ENCODE measurements at regions not wholly inside any gene's neighbourhood (a gene's known extent, or its start where the extent isn't known, plus 50 kb on each side); places are given as distances from the start of the nearest gene placed in this dataset.

DNA sequence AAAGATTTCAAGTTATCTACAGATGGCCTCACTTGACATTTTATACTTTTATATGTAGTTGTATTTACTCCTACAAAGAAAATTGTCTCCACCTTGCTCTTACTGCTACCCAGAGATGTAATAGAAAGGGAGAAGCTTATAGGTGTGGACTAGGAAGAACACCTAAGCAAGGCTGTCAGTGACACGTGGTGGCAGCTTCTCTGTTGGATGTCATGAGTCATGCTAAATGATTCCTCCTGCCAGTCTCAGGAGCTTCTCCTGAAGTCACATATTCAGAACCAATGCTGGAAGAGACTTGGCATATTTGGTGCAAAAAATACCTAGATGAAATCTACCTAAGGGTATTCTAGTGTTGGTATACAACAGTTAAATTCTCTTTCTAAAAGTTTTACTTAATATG, 184.7 kb downstream of the LRRC3B start:
- Histone ChIP-seq H3K9ac (no peak overlapping the region), H4K20me1 (ENCODE audit: insufficient read depth) (no peaks in the 10 kb centered on the region), H3K4me2 (no peak overlapping the region), H3K36me3 (ENCODE audit: insufficient read depth) (no peaks in the 10 kb centered on the region), H3K79me2 (ENCODE audit: insufficient read depth, low read depth) (no peaks in the 10 kb centered on the region), H3K4me1 (ENCODE audit: low read depth, poor library complexity, severe bottlenecking) (no peaks in the 10 kb centered on the region), H3K27me3 (ENCODE audit: insufficient read depth, low read depth) (no peaks in the 10 kb centered on the region), H2AFZ (ENCODE audit: low read depth) (no peak overlapping the region), H3K4me3 (IDR thresholded peaks at IDR 0.05; ENCODE audit: insufficient read depth, low read depth, low read length) (no peak overlapping the region), H3K27ac (no peak overlapping the region)
- TF ChIP-seq, protein P1, sequence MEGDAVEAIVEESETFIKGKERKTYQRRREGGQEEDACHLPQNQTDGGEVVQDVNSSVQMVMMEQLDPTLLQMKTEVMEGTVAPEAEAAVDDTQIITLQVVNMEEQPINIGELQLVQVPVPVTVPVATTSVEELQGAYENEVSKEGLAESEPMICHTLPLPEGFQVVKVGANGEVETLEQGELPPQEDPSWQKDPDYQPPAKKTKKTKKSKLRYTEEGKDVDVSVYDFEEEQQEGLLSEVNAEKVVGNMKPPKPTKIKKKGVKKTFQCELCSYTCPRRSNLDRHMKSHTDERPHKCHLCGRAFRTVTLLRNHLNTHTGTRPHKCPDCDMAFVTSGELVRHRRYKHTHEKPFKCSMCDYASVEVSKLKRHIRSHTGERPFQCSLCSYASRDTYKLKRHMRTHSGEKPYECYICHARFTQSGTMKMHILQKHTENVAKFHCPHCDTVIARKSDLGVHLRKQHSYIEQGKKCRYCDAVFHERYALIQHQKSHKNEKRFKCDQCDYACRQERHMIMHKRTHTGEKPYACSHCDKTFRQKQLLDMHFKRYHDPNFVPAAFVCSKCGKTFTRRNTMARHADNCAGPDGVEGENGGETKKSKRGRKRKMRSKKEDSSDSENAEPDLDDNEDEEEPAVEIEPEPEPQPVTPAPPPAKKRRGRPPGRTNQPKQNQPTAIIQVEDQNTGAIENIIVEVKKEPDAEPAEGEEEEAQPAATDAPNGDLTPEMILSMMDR (conservative IDR thresholded peaks at IDR 0.05; ENCODE audit: low read depth, low read length) = no peak

DNA sequence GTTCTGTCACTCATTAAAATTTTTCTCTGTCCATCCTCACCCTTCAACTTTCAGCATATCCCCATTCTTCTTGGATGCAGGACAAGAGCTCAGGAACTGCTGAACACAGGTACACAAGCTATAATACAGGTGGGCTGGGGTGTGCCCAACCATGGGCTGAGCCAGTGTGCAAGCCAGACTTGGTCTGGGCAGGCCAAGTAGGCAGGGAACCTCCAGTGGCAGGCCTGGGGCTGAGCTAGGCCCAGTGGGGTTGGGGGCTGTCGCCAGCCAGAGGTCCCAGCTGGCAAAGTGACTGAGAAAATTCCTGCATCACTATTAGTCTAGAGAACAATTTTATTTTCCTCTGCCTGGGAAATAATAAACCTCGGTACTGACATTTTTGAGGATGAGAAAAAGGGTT, 202.9 kb downstream of the LRRC3B start:
- Histone ChIP-seq H3K36me3 (ENCODE audit: insufficient read depth) (no peaks in the 10 kb centered on the region), H3K27me3 (ENCODE audit: insufficient read depth, low read depth) (no peaks in the 10 kb centered on the region), H3K79me2 (ENCODE audit: insufficient read depth, low read depth) (no peaks in the 10 kb centered on the region), H3K27ac (no peak overlapping the region), H3K9ac (no peak overlapping the region), H4K20me1 (ENCODE audit: insufficient read depth) (no peaks in the 10 kb centered on the region), H3K4me2 (no peak overlapping the region), H2AFZ (ENCODE audit: low read depth) (no peak overlapping the region), H3K4me1 (ENCODE audit: low read depth, poor library complexity, severe bottlenecking) (no peaks in the 10 kb centered on the region), H3K4me3 (IDR thresholded peaks at IDR 0.05; ENCODE audit: insufficient read depth, low read depth, low read length) (no peak overlapping the region)
- TF ChIP-seq, protein P1 (conservative IDR thresholded peaks at IDR 0.05; ENCODE audit: low read depth, low read length) = no peak

DNA sequence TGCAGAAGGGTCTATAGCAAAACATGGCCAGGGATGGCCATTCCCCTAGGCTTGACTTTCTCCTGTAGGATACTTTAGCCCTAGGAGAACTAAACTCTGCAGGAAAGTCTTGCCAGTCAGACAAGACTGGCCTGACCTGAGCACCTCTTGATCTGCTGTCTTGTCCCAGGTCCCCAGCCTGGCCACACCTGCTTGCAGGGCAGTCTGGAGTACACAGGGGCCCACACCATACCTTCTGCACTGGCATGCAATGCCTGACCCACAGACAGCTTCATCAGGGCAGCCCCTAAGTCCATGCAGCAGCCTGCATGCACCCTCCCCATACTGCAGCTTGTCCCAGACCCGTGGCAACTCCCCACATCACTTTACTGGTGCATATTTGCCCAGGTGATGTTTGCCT, 204.6 kb downstream of the LRRC3B start:
- Histone ChIP-seq H3K4me3 (IDR thresholded peaks at IDR 0.05; ENCODE audit: insufficient read depth, low read depth, low read length) (no peak overlapping the region), H3K9ac (no peak overlapping the region), H3K79me2 (ENCODE audit: insufficient read depth, low read depth) (no peaks in the 10 kb centered on the region), H3K36me3 (ENCODE audit: insufficient read depth) (no peaks in the 10 kb centered on the region), H3K4me2 (no peak overlapping the region), H3K27ac (no peak overlapping the region), H2AFZ (ENCODE audit: low read depth) (no peak overlapping the region), H3K27me3 (ENCODE audit: insufficient read depth, low read depth) (no peaks in the 10 kb centered on the region), H3K4me1 (ENCODE audit: low read depth, poor library complexity, severe bottlenecking) (no peaks in the 10 kb centered on the region), H4K20me1 (ENCODE audit: insufficient read depth) (no peaks in the 10 kb centered on the region)
- TF ChIP-seq, protein P1 (conservative IDR thresholded peaks at IDR 0.05; ENCODE audit: low read depth, low read length) = no peak

DNA sequence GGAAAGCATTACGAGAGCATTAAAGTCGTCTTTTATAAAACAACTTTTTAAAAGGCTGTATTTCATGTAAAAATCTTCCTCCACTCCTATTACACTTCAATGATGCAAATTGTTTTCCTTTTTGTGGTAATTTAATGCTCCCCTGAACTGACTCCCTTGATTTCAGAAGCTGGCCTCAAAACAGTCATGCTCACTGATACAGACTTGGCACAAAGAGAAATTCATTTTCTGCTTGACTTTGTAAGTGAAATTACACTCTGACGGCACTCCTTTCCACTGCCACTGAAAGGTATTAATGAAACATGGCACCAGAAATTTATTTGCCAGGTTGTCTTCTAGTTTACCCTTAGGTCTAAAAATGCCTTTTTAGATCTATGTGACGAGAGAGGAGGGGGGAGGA, 215.5 kb downstream of the LRRC3B start:
- no peak overlapping the region for H3K4me3 ChIP-seq (IDR thresholded peaks at IDR 0.05; ENCODE audit: insufficient read depth, low read depth, low read length)
- no peak overlapping the region for H3K9ac ChIP-seq
- TF ChIP-seq, protein P1 (conservative IDR thresholded peaks at IDR 0.05; ENCODE audit: low read depth, low read length) = no peak
- no peak overlapping the region for H3K27ac ChIP-seq
- H3K4me2 ChIP-seq = no peak overlapping the region
- H3K79me2 ChIP-seq (ENCODE audit: insufficient read depth, low read depth) = no peaks in the 10 kb centered on the region
- no peaks in the 10 kb centered on the region for H3K36me3 ChIP-seq (ENCODE audit: insufficient read depth)
- no peaks in the 10 kb centered on the region for H4K20me1 ChIP-seq (ENCODE audit: insufficient read depth)
- no peaks in the 10 kb centered on the region for H3K4me1 ChIP-seq (ENCODE audit: low read depth, poor library complexity, severe bottlenecking)
- H2AFZ ChIP-seq (ENCODE audit: low read depth) = no peak overlapping the region
- H3K27me3 ChIP-seq (ENCODE audit: insufficient read depth, low read depth) = no peaks in the 10 kb centered on the region

DNA sequence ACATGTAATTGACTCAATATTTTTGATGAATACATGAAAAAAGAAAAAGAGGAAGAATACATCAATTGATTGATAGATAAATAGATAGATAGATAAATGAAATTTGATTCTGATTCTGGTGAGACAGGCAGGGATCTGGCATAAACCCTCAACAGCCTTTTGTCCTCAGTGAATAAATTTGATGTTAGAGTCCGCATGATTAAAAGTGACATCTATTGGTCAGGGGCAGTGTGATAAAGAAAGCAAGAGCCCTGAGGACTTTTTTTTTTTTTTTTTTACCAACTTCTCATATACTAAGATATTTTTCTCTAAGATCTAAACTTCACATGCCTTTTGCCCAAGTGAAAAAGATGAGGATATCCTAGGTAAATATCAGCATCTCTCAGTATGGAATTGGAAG, 216.4 kb downstream of the LRRC3B start:
- H2AFZ ChIP-seq (ENCODE audit: low read depth) = no peak overlapping the region
- no peaks in the 10 kb centered on the region for H4K20me1 ChIP-seq (ENCODE audit: insufficient read depth)
- no peaks in the 10 kb centered on the region for H3K36me3 ChIP-seq (ENCODE audit: insufficient read depth)
- TF ChIP-seq, protein P1 (conservative IDR thresholded peaks at IDR 0.05; ENCODE audit: low read depth, low read length) = no peak
- H3K9ac ChIP-seq = no peak overlapping the region
- no peak overlapping the region for H3K4me2 ChIP-seq
- no peak overlapping the region for H3K4me3 ChIP-seq (IDR thresholded peaks at IDR 0.05; ENCODE audit: insufficient read depth, low read depth, low read length)
- H3K27ac ChIP-seq = no peak overlapping the region
- no peaks in the 10 kb centered on the region for H3K4me1 ChIP-seq (ENCODE audit: low read depth, poor library complexity, severe bottlenecking)
- no peaks in the 10 kb centered on the region for H3K79me2 ChIP-seq (ENCODE audit: insufficient read depth, low read depth)
- H3K27me3 ChIP-seq (ENCODE audit: insufficient read depth, low read depth) = no peaks in the 10 kb centered on the region

Measured in KMS-11 (cell line).